ENCODE measurements at regions not wholly inside any gene's neighbourhood (a gene's known extent, or its start where the extent isn't known, plus 50 kb on each side); places are given as distances from the start of the nearest gene placed in this dataset.

DNA sequence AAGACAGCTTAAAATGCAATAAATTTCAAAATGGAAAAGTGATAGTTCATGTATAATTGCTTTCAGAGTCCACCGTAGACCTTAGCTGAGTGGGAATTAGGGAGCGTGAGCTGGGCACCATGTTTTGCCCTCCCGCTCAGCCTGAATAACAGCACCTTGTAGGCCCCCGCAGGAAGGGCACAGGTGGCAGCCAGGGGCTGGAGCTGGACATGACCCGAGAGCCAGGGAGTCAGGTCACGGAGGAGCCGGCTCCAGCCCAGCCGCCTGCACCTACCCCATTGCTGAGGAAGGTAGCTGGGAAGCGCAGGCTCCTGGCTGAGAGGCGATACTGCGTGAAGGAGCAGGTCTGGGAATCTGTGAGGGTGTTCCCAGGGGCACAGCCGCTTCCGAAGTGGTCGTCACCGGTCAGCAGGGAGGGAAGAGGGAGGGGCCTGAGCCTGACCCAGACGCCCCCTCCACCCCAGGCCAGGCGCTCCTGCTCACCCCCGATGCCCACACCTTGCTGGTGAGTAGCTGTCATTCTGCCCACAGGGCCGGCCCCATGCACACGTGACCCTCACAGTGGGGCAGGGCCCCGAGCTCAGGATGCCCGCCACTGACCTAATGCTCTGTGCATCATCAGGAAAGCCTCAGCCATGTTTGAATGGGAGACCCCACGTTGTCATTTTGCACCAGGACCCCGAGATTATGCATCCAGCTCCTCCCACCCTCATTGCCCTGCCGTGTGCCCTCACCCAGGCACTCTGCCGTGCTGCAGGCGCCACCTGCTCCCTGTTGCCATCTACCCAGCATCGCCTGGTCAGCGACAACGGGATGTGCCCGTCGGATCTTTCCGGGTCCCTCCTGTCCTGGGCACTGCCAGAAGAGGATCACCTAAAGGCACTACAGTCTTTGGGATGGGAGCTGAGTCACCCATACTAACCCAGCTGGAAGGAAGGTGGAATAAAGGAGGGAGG is 129.2 kb upstream of the TCERG1L start:
- ATAC-seq (no peak), DNase-seq (no peak)
- intact Hi-C loops (cut with DNase I, micrococcal nuclease) = no loop called here
- no peaks in the 10 kb centered on the region for H3K9me3 ChIP-seq
- TF ChIP-seq, protein P1, sequence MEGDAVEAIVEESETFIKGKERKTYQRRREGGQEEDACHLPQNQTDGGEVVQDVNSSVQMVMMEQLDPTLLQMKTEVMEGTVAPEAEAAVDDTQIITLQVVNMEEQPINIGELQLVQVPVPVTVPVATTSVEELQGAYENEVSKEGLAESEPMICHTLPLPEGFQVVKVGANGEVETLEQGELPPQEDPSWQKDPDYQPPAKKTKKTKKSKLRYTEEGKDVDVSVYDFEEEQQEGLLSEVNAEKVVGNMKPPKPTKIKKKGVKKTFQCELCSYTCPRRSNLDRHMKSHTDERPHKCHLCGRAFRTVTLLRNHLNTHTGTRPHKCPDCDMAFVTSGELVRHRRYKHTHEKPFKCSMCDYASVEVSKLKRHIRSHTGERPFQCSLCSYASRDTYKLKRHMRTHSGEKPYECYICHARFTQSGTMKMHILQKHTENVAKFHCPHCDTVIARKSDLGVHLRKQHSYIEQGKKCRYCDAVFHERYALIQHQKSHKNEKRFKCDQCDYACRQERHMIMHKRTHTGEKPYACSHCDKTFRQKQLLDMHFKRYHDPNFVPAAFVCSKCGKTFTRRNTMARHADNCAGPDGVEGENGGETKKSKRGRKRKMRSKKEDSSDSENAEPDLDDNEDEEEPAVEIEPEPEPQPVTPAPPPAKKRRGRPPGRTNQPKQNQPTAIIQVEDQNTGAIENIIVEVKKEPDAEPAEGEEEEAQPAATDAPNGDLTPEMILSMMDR (IDR thresholded peaks at IDR 0.05) = no peak
- no peaks in the 10 kb centered on the region for H3K36me3 ChIP-seq (ENCODE audit: low read depth)
- H3K4me3 ChIP-seq = no peak overlapping the region
- H3K4me1 ChIP-seq (ENCODE audit: low read depth) = no peaks in the 10 kb centered on the region

DNA sequence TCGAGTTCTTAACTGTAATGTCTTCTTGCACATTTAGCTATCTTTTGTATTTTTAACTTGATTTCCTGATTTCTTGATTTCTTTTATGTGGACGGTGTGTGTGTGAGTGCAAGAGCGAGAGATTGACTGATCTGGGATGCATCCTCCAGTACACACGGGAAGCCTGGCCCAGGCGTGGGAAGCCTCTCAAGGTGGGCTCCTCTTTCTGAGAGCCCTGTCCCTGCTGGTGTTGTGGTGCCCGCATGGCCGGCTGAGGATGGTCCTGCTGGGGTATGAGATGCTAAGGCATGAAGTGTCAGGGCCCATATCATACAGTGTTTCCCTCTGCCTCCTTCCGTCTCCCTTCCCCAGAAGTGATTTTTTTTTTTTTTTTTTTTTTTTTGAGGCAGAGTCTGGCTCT is 130.8 kb upstream of the TCERG1L start:
- ATAC-seq = no peak
- no peaks in the 10 kb centered on the region for H3K36me3 ChIP-seq (ENCODE audit: low read depth)
- intact Hi-C loops (cut with DNase I, micrococcal nuclease) = no loop called here
- H3K4me1 ChIP-seq (ENCODE audit: low read depth) = no peaks in the 10 kb centered on the region
- H3K9me3 ChIP-seq = no peaks in the 10 kb centered on the region
- TF ChIP-seq, protein P1 (IDR thresholded peaks at IDR 0.05) = no peak
- H3K4me3 ChIP-seq = no peak overlapping the region
- DNase-seq = no peak

DNA sequence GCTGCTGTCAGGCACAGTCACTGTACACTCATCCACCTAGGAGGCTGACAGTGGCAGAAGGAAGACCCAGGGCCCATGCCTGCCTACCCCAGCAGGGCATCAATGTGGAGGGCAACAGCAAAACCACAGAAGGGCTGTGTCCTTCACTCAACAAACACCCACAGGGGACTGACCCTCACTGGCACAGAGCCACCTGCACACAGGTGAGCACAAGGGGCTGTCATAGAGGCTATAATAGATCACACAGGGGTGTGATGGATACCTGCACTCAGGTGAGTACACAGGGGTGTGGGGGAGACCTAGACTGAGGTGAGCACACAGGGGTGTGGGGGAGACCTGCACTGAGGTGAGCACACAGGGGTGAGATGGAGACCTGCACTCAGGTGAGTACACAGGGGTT is 132.8 kb upstream of the TCERG1L start:
- intact Hi-C loops (cut with DNase I, micrococcal nuclease) = no loop called here
- ATAC-seq = no peak
- TF ChIP-seq, protein P1 (IDR thresholded peaks at IDR 0.05) = no peak
- H3K9me3 ChIP-seq = no peaks in the 10 kb centered on the region
- DNase-seq = no peak
- H3K4me3 ChIP-seq = no peak overlapping the region
- no peaks in the 10 kb centered on the region for H3K4me1 ChIP-seq (ENCODE audit: low read depth)
- no peaks in the 10 kb centered on the region for H3K36me3 ChIP-seq (ENCODE audit: low read depth)

DNA sequence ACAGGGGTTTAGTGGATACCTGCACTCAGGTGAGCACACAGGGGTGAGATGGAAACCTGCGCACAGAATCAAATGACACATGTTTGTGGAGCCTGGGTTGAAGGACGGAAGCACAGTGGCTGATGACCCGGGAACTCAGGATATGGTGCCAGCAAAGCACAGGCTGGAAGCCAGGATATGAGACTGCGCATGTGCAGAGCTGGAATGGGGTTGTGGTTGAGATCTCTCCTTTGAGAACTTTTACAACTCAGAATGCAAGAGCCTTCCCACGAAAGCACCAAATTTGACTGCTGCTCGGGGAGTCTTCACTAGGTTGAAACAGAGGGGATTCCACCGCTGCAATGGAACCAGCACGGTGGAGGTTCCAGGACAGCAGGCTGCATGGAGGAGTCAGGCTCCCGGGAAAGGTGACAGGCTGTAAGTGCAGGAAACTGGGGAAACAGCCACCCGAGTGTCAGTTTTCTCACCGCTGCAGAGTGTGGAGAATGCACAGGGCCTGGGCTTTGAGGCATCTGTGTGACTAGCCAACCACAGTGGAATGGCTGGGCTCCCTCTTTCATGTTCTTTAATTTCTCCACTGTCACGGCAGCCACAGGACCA is 133.4 kb upstream of the TCERG1L start:
- TF ChIP-seq, protein P1 (IDR thresholded peaks at IDR 0.05) = no peak
- no peaks in the 10 kb centered on the region for H3K36me3 ChIP-seq (ENCODE audit: low read depth)
- ATAC-seq (no peak), DNase-seq (no peak)
- intact Hi-C loops (cut with DNase I, micrococcal nuclease) = no loop called here
- no peaks in the 10 kb centered on the region for H3K9me3 ChIP-seq
- no peaks in the 10 kb centered on the region for H3K4me1 ChIP-seq (ENCODE audit: low read depth)
- no peak overlapping the region for H3K4me3 ChIP-seq

DNA sequence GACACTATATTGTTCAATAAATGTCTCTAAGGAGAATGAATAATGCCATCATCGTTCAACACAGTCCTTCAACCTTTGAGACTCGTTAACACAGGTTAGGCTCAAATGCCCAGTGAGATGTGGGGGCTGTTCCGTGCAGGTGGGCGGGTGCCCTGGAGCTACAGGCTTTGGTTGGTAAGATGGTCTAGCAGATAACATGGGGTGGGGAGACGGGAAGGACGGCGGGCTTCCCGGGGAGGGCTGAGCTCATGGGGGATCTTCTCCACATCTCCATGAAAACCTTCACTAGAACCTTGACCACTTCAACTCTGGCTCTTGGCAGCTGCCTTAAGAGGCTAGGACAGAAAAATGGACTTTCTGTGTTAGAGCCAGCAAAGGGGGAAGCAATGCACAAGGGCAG is 134.1 kb upstream of the TCERG1L start:
- H3K9me3 ChIP-seq = no peaks in the 10 kb centered on the region
- intact Hi-C loops (cut with DNase I, micrococcal nuclease) = no loop called here
- TF ChIP-seq, protein P1 (IDR thresholded peaks at IDR 0.05) = no peak
- DNase-seq (no peak), ATAC-seq (no peak)
- no peaks in the 10 kb centered on the region for H3K36me3 ChIP-seq (ENCODE audit: low read depth)
- H3K4me1 ChIP-seq (ENCODE audit: low read depth) = no peaks in the 10 kb centered on the region
- no peak overlapping the region for H3K4me3 ChIP-seq

Data from mucosa of descending colon (tissue), 3 donors.